ENCODE measurements at regions not wholly inside any gene's neighbourhood (a gene's known extent, or its start where the extent isn't known, plus 50 kb on each side); places are given as distances from the start of the nearest gene placed in this dataset.

DNA sequence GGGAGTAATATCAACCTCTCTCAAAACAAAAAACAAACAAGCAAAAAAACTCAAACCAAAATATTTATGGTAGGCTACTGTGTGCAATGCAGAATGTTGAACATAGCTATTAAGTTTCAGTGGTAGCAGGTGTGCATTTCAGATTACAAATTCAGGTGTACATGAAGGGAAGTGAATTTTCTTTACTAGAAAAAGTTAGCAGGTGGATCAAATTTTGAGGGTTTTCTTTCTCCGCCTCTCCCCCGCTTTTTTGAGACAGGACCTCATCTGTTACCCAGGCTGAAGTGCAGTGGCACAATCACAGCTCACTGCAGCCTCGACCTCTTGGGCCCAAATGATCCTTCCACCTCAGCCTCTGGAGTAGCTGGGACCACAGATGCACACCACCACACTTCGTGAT is 109.7 kb upstream of the GOLIM4 start:
- no peak for DNase-seq

DNA sequence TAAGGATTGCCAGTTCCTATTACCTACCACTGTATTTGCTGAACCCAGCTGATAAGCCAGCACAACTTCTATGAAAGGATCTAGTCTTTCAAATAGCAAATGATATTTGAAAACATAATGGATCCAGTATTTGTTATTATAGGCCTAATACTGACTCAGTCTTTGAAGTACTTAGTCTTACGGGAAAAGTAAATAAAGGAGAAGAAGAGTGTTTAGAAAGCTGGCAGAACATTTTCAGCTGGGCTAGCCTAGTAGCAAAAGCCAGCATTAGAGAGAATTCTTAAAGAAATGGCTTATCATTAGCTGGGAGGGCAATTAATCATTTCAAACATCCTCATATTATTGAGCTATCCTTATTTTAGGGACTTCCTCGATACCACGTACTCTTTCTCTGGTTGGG is 101.4 kb upstream of the GOLIM4 start:
- DNase-seq: peak; percentile 39

DNA sequence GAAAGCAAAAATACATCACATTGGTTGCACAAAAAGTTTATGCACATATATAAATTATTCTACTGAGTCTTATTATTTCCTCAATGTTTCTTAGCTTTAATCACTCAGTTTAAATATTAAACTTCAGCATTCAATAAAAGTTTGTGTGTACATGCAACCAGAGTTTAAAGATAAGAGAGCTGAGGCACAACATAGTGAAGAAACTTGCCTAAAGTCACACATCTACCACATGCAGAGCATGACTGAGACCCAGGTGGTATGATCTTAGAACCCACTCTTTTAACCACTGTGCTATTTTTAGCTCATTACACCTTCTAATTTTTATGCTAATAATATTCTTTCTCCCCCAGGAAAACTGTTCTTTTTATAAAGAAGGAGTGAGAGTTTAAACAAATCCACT is 96.1 kb upstream of the GOLIM4 start:
- DNase-seq: no peak

DNA sequence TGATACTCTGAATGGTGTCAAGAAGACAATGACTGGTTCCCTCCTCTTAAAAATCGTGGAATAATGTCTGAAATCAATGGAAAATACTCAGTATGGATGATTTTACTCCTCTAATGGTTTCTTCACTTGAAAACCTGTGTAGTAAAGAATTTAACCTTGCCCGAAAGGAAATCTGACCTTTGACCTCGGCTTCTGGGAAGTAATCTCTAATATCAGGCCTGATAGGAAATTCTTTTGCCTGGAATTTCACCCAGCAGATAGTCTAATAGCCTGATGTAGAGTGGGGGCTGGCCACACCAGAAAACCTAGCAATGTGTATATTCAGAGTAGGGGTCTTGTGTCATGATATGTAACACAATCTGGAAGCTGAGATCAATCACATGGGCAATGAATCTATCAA is 91.5 kb upstream of the GOLIM4 start:
- DNase-seq: no peak

DNA sequence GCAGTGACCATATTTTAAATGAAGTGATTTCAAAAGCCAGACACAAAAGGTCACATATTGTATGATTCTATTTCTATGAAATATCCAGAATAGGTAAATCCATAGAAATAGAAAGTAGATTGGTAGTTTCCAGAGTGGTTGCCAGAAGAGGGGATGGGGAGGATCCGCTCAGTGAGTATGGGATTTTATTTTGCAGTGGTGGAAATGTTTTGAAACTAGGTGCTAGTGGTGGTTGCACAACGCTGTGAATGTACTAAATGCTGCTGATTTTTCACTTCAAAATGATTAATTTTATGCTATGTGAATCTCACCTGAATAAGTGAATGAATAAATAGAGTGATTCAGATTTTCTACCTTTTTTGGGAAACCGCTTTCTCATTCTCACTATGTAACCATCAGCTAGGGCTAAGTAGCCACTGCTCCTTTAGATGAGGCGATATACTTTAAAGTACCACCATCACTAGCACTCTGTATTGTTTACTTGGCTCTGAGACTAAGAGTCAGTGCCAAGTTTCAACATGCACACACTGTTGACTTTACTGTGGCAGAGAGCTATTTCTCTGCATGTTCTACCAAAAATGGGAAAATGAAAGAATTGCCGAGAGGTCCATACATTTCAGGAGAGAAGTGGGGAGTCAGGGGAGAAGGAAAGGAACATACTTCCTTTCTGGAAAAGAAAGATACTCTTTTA is 90.7 kb upstream of the GOLIM4 start:
- DNase-seq: peak; percentile 30

DNA sequence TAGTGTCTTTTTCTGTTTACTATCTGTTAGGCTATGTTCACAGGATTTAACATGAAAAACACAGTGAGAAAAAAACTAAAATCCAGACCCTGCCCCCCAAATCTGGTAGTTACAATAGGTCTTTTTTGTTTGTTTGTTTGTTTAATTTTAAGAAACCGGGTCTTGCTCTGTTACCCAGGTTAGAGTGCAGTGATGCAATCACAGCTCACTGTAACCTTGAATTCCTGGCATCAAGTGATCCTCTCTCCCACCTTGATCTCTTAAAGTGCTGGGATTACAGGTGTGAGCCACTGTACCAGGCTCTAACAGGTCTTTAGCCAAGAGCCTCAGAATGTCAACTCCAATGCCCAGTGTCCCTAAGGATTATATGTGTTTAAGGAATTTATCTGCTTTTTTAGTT is 88.0 kb upstream of the GOLIM4 start:
- no peak for DNase-seq

DNA sequence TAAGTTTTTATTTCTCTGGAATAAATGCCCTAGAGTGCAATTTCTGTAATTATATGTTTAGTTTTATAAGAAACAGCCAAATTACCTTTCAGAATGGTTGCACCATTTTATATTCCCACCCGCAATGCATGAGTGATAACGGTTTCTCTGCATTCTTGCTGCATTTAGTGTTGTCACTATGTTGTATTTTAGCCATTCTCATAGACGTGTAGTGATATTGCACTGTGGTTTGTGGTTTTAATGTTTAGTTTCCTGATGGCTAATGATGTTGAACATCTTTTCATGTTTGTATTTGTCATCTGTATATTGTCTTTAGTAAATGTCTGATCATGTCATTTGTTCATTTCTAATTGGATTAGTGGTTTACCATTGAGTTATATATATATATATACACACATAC is 73.0 kb upstream of the GOLIM4 start:
- no peak for DNase-seq

DNA sequence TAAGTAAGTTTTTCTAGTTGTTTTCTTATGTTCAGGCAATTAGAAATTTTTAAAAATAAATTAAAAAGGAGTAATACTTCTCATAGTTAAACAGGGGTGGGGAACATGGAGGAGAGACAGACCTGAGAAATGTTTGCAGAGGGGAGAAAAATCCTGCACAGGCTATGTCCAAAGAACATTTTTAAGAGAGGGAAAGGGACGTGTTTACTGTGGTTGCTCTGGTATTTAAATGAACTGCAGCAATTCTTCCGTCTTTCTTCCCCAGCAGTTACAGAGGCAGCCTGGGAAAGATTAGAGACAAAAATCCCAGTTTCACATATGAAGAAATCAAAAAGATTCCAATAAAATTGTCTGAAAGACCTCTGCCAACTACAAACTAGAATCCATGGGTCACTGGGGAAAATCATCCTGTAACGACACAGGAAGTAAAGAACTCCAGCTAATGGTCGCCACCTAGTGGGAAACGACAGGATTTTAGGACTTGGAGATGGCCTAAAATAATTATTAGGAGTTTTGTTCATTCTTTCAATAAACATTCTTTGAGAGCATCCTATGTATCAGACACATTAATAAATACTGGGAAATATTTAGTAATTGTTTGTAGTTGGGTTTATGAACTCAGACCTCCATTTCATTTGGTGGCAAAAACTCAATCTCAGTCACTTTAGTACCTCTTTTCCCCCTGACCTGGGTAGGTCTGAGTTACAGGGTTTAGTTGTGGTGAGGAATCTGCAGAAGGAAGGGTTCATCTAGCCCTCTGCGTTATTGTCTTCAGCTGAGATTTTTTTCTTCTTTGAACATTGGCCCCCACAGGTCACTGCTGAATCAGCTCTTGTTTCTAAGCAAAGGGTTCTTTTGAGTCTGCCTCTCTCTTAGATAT is 69.9 kb upstream of the GOLIM4 start:
- DNase-seq: peak; percentile 79

DNA sequence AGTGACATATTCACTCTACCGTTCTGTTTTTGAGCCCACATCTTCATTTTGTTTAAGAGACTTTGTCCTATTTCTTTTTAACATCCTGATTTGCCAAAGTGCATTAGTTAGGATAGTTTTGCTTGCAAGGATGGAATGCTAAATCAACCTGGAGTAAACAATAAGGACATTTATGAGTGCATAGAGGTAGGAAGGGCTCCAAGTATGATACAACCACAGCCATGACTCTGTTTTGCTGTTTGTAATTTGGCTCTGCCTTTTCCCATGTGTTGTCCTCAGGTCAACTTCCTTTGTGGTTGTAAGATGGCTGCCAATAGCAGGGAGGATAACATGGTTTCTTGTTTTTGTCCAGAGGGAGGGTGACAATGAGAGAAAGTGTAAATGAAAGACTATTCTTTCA is 66.4 kb upstream of the GOLIM4 start:
- no peak for DNase-seq

DNA sequence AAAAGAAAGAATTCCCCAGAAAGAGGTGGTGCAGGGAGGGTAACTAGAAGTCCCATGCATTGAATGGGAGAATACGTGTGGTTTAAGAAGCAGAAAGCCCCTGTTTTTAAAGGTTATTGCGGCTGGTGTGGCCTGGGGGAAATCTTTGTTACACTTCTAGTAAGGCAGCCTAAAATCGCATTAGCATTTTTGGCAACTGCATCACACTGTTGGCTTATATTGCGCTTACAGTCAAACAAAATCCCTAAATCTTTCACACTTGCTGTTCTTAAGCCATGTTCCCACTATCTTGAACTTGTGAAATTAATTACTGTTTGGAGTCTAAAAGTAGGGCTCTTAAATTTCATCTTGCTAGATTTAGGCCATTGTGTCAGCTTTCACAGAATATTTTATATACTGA is 66.0 kb upstream of the GOLIM4 start:
- DNase-seq: no peak

DNA sequence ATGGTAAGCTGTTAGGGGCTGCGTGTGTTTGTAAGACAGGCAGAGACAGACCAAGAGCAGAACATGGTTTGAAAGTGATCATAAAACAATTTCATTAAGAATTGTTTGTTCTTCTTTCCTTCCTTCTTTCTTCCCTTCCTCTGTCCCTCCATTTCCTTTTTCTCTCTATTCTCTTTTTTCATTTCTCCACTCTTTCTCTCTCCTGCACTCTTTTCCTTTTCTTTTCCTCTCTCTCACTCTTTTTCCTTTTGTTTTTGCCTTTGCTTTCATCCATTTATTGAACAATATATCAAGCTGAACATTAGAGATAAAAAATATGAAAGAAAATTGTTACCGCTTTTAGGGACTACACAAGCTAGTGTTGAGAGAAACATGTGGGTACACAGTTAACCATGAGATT is 62.2 kb upstream of the GOLIM4 start:
- DNase-seq: no peak

DNA sequence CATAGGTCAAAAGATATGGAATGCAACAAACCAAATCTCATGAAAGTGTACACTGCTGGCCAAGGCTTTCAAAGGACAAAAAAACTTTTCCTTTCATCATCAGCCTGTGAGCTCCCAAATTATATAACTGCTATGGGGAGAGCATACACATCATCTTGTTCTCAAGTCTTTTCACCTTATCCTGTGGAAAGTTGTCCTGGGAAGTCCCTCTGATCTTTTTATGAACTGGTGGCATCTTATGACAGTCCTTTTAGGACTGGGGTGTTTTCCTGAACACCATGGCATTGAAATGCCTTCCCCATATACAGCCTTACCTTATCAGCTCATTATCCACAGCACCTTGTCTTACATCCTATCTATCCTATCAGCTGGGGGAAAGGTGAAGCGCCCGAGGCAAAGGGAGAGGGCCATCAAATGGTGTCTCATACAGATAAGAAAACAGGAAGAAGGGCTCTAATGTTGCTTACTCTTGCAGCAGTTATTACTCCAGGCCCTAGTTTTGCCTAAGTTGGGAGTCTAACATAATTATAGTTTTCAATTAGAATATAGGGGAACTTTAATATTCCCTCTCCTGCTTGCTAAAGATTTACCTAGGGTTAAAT is 61.5 kb upstream of the GOLIM4 start:
- DNase-seq: no peak

DNA sequence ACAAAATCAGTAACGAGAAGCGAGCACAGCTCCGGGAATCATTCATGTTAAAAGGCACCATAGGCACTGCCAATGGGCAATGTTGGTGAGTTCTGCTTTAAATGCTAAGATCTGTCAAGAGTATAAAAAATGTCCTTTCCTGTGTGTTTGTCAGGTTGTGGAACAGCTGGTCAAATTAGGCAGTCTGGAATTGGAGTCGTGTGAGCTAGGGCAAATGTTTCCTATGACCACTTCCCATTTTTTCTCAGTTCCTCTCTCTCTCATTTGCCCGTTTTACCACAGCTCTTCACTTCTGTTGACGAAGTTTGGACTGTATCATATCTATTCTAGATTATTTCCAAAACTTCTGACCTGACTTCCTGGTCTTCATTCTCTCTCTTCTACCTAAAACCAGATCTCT is 60.8 kb upstream of the GOLIM4 start:
- no peak for DNase-seq

DNA sequence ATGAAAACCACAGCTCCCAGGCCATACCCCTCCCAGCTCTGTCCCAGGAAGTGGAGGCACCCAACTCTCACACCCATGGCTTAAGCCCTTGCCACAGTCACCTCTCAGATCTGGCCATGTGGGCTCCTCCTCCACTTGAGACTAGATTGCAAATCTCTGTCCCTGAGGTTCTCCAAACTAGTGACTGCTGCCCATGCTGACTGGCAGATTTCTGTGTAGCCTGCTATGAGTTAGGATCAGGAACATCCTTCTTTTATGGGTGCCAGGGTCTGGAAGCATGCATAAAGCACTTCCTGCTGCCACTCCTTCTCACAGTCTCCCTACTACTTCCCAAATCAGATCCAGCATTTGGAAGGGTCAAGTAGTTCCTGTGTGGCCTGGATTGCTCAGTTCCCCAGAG is 59.6 kb upstream of the GOLIM4 start:
- DNase-seq: no peak

DNA sequence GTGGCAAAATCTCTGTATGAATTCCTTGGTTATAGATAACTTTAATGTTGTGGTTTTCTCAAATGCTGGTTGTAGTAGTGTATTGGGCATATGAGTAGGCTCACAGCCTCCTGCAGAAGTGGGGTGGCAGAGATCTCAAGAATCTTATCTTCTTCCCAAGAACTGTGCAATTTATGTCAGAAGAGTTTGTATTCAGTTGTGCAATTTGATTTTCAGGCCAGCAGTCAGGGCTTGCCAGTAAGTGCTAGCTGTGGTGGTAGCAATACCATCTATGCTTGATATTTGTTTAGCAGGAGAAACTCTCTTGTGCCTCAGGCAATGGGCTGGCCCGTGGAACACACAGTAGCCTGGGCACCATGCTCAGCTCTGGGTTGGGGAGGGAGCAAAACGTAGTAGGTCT is 58.4 kb upstream of the GOLIM4 start:
- DNase-seq: no peak

DNA sequence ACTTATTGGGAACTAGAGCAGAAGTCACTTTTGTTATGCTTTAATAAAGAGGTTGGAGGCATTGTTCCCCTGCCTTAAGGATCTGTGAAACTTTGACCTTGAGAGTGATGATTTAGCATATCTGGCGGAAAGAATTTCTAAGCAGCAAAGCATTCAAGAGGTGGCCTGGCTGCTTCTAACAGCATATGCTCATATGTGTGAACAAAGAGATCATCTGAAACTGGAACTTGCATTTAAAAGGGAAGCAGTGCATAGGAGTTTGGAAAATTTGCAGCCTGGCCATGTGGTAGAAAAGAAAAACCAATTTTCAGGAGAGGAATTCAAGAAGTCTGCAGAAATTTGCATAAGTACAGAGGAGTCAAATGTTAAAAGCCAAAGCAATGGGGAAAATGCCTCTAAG is 56.4 kb upstream of the GOLIM4 start:
- no peak for DNase-seq

Measured in NCI-H774 (cell line).